ENCODE measurements at regions not wholly inside any gene's neighbourhood (a gene's known extent, or its start where the extent isn't known, plus 50 kb on each side); places are given as distances from the start of the nearest gene placed in this dataset.
A peak's percentile ranks its signal among the peaks of the same experiment; 100 is the strongest.

DNA sequence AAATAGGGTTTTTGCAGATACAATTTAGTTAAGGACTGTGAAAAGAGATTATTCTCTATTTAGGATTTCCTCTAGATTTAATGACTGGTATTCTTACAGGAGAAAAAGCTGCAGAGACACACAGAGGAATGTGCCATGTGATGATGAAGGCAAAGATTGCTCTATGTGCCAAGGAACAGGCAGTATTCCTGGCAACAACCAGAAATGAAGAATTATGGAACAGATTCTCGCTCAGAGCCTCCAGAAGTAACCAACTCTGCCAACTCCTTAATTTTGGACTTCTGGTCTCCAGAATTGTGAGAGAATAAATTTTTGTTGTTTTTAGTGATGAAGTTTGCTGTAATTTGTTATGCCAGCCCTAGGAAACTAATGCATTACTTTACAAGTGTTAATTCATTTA lies 307.6 kb upstream of the SEMA3A start:
- no peak for DNase-seq (ENCODE audit: low read depth)

DNA sequence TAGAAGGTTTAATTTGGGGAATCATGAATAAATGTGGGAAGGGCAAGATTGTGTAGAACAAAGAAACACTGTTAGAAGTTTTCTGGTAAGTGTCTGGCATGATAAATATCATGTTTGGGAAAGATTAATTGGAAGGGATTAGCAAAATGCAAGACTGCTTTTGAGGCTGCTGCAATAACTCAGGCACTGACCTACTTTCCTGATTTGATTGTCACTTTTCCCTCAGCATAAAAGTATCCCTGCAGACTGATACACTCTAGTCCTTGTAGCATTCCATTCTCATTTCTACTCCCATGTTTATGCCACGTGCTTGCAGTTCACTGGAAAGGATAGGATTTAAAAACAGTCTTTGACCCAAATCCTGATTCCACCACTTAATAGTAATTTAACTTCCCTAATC lies 303.3 kb upstream of the SEMA3A start:
- no peak for DNase-seq (ENCODE audit: low read depth)

DNA sequence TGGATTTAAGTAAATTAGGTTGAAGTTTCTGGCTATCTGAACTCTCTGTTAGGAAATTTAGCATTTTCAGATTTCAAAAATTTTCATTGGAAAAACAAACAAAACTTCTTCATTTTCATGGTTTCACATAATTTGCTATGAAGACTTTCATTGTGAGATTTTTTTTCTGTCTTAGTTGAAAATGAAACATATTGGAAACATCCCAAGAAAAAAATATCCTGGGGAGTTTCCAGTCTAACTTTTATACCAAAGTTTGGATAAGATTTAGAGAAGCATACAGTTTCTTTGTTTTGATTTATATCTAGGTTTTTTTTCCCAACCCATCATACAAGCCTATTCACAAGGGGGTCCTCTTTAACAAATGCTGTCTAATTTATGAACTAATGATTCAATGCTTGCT lies 300.5 kb upstream of the SEMA3A start:
- DNase-seq (ENCODE audit: low read depth), result no peak

DNA sequence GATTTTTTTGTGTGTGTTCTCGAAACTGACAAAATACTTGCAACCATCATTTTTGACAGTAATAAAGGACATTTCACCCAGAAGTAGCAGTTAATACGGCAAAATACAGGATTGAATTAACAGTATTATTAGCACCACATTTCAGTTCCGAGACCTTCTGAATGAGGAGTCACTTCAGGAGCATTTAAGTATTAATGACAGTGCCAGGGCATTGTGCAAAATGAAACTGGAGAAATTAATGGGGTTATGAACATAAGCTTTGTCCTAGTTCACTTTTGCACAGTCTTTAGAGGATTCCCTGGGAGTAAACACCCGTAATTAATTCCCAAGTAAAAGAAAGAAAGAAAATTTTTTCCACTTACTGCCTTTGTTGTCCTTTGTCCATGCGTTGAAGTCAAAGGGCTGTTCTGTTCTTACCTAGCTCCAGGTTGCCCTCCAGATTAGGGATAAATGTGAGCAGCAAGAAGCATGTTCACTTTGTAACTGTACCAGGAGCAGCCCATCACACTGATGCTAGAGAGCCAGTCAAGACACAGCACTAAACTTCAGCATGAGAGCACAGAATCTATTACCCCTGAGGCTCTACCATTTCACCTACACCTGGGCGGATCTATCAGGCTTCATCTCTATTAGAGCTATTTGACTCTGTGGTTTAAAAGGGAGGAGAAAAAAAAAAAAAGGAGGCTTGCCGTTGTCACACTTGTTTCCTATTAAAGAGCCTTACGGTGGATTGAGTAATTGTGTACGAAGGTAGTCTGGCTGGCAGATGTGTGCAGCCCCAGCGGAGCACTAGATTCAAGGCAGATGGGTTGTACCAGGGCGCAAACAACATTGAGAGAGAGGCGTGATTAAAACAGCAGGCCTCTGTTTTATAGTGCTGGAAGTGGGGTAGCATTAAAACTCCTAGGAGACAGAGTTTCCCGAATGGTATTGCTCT lies 297.8 kb upstream of the SEMA3A start:
- no peak for DNase-seq (ENCODE audit: low read depth)

DNA sequence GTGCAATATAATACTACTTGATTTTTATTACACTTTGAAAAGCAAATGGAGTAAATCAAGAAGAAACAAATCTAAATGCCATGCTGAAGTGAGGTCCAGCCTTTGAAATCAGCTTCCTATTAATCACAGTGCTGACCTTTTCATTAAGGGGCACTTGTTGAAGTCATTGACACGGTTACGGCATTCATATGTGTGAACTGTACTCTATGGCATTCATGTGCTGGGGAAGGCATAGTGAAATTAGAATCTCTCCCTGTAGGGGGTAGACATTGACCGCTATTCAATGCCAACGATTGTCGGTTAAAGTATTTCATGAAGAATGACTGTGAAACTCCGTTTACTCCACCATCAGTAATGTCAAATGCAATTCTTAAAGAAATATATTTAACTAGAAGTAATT lies 296.1 kb upstream of the SEMA3A start:
- no peak for DNase-seq (ENCODE audit: low read depth)

DNA sequence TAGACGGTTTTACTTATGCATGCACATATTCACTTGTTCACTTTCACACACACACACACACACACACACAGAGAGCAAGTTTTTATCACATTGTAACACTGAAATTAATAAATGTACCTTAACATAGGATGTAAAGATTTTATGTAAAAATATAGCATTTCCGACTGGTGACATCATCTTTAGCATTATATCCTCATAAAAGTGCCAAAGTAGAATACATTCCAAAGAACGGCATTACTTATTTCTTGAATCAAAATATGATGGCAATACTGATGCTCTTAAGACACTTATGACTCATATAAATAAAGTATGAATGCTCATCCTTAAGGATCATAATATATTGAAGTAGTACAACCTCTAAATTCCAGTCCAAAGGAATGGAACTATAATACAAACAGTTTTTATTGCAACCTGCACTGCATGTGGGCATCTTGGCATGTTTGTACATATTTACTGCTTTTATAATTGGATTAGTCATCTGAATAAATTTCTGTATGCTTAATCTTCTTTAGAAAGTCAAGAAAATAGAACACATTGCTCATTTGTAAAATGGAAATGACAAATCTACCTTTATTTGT lies 290.0 kb upstream of the SEMA3A start:
- DNase-seq (ENCODE audit: low read depth), result no peak

DNA sequence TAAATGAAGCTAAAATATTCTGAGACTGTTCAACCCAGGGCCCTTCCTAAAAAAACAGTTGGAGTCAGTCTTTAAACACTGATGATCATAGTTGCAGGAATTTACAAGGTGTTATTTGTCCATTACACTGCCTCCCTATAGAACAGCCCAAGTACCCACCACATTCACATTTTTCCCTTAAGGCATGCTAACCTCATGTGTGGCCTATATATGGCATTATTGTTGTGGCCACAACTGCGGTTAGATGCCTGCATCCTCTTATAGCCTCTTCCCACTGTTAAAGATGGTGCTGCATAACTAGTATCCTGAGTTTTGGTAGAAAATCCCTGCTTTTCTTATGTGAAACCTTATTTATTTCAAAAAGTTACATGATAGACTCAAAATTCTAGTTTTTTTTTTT lies 287.9 kb upstream of the SEMA3A start:
- no peak for DNase-seq (ENCODE audit: low read depth)

DNA sequence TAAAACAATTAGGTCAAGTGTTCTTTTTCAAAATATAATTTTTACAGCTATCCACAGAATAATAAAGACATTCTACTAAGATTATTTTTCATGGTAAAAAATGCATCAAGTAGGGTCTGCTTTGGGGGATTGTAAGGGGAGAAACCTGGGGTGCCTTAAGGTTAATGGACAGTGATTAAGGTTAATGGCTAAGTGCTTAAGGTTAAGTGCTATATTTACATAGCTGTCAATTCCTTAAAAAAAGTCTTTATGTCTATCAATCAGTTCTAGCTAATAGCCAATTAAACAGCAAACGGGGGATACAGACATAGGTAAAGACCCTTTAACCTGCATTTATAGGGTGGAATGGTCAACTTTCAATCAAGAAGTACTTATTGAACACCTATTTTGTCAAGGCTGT lies 284.5 kb upstream of the SEMA3A start:
- no peak for DNase-seq (ENCODE audit: low read depth)

DNA sequence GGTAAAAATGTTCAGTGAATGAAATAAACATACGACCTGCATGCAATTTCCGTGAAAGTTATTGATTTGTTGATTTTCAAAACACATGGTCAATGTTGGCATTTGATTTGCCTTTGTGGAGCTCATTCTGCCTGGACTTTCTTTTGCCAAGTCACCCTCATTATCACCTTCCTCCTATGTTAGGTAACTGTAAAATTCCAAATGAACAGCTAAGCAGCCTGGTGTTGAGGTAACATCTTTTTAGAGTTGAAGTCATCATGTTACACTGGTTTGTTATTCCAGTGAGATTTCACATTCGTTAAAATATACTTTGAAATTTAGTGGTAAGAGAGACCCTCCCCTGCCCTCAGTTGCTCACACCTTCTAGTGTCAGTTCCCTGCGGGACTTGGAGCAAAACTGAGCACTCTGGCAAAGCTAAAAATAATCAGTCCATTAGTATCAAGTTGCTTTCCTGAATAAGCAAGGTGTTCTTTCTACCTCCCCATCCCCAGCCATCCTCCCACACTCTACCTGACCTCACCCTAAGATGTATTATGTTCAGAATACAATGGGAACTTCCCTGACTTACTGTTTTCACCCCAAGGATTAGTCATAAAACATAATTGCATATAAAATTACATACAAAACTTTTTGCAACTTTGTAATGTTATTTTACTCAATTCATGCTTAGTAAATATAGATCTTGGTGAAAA lies 283.3 kb upstream of the SEMA3A start:
- no peak for DNase-seq (ENCODE audit: low read depth)

DNA sequence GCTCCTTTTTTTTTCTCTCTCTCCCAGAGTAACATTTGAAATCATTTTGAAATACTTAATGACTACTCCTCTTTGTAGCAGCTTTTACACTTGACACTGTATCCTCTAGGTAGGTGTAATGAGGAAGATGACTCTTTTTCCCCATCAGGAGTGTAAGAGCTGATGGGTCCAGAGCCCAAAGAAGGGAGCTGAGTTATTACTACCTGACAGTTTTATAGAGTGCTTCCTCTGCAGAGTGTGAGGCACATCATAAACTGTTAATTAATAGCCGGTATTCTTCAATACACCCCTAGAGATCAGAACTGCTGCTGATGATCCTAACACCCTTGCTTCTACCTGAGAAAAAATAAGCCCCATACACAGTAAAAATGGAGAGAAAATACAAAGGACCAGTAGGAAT lies 279.8 kb upstream of the SEMA3A start:
- DNase-seq (ENCODE audit: low read depth), result no peak

DNA sequence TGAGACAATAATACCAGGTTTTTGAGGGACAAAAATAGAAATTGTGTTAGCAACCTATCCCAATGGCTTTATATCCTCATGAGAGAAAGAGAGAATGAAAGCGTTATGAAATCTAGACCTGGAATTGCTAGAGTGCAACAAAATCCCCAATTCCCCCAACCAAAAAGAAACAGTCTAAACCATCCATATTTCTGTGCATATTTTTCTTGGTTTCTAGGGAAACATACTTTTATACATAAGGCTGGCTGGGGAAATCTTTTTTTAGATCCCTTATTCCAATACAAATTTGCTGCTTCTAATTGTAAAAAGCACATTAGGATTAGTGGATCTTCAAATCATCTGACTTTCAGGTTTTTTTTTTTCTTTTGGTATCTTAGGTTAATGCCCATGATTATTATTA lies 277.0 kb upstream of the SEMA3A start:
- DNase-seq (ENCODE audit: low read depth), result no peak

DNA sequence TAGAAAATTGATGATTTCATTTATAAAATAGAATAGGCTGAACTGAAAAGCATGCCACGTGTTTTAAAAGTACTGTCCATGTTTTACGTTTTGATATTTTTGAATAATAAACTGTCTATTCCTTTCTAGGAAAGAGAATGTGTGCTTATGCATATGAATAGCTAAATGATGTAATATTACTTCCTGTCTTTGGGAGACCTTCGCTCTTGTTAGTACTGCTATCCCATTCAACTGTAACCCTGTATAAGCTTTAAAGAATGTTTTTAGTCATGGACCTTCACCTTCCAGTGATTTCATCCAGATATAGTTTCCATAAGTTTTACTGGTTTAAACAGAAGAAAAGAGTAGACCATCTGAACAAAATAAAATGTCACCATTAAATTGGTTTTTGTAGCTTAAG lies 274.4 kb upstream of the SEMA3A start:
- no peak for DNase-seq (ENCODE audit: low read depth)

DNA sequence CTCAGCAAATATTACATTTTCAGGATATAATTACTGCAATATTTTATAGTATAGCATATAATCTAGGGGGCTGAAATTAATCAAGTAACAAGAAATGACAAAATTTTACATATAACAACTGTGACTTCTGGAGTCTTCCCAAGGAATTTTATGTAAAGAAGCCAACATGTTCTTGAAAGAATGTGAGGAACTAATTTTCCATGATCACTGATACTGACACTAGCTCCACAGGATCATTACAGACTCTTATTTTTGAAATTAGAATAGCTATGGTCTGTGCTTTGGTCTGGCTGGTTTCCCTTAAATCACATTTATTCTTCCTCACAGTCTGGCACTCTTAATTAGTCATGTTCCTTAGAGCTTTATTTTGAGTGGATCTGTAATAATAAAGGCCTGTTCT lies 267.7 kb upstream of the SEMA3A start:
- DNase-seq (ENCODE audit: low read depth), result no peak

DNA sequence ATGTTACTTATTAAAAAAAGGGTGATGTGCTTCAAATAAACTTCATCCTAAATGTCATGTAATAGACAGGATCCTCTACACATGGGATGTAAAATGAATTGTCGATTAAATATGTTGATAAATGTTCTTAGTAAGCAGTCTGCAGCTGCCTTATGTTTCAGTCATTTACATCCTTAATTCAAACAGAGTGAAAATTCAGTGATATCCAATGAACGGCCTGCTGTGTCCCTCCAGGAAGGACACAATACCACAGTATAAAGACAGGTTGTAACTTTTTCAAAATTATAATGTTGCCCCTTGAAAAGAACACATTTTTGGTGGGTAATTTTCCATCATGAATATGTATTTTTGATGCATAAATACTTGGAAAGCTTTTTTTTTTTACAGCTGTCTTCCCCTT lies 266.5 kb upstream of the SEMA3A start:
- DNase-seq (ENCODE audit: low read depth), result no peak

DNA sequence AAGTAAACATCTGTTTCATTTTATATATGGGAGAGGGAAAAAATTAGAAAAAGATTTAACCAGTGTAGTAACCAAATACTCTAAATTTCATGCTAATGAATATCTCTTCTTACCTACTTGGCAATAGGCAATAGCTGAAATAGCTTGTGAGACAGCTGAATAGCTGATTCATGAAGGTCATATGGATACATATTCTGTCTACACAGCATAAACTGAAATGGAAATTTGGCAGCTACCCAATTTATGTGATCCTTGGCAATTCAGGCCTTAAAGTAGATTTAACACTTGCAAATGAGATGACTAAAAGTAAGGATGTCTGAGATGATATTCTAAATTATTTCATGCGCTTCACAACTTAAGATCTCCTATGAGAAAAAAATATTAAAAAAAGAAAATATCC lies 261.2 kb upstream of the SEMA3A start:
- peak; percentile 11 for DNase-seq (ENCODE audit: low read depth)

DNA sequence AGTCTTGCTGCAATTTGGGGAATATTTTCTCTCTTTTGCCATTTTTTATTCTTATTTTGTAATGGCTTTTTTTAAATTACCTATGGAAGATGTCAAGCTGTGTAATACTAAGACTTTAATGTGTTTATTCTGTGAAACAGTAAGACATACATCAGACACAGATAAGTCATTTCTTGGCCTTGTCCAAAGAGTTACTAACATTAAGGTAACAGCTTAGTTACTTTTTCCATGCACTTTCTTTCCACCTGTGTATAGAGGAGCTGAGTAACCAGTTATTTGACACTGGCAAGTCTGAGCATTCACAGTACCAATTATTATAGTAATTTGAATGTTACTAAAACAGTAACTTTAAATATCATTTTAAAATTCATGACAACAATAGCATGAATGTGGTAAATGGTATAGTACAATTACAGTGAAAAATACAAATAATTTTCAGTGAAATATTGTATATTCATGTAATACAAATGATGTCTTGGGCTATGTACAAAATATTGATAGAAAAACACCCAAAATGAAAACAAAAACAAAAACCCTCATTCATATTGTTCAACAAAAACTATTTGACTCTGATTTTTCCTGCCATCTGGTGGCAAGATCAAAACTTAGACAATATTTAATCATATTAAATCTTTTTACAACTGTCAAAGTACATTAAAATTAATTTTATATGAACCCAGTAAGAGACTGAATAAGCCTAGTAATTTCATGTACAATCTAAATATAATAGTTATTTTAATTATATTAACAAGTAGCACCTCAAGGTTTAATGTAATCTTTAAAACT lies 259.8 kb upstream of the SEMA3A start:
- peak; percentile 31 for DNase-seq (ENCODE audit: low read depth)

DNA sequence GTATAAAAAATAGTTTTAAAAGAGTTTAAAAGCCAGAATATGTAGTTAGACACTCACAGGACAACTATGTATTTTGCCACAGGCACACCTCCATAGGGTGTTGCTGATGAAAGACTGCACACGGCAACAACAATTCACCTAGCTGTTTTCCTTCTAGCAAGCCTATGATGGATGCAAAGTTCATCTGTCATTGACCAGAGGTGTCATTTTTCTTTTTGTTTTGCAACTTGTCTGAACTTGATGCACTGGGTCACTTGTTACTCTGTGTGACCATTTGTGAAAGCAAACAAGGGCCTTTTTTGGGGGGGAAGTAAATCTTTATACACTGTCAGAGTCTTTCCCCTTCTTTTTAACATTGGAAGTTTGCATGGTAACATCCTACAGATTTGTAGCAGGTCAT lies 258.0 kb upstream of the SEMA3A start:
- no peak for DNase-seq (ENCODE audit: low read depth)

DNA sequence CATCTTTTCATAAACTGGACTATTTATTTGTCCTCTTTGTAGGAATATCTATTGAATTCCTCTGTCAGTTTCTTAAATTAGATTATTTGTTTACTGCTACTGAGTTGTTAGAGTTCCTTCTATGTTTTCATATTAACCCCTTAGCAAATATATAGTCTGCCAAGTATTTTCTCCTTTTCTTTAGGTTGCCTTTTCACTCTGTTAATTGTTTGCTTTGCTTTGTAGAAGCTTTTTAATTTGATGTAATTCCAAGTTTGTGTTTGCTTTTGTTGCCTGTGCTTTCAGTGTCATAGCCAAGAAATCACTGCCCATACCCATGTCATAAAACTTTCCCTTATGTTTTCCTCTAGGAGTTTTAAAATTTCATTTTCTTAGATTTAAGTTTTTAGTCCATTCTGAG lies 256.2 kb upstream of the SEMA3A start:
- no peak for DNase-seq (ENCODE audit: low read depth)

DNA sequence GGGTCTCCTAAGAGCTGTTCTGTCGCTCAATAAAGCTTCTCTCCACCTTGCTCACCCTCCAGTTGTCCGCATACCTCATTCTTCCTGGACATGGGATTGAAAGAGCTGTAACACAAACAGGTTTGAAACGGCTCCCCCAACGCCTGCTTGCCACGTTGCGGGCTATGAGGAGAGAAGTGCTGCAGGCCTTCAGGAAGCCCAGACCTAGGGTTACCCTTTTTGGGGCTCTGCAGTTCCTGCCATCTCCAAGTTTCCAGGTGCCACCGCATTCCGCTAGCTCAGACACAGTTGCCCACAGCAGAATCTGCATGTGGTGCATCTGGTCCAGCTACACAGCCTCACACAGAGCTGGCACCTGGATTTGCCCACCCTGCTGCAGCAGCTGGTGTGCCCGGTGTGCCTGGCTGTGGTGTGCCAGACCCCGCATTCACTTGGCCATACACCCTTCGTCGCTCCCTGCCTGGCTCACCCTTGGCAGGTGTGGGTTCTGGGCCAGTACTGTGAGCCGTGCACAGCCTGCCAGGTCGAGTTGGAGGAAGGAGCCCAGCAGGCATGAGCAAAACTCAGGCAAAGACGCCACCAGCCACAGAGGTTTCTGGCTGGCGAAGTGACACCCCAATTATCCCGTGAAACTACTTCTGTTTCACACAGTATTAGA lies 253.2 kb upstream of the SEMA3A start:
- DNase-seq (ENCODE audit: low read depth), result no peak

DNA sequence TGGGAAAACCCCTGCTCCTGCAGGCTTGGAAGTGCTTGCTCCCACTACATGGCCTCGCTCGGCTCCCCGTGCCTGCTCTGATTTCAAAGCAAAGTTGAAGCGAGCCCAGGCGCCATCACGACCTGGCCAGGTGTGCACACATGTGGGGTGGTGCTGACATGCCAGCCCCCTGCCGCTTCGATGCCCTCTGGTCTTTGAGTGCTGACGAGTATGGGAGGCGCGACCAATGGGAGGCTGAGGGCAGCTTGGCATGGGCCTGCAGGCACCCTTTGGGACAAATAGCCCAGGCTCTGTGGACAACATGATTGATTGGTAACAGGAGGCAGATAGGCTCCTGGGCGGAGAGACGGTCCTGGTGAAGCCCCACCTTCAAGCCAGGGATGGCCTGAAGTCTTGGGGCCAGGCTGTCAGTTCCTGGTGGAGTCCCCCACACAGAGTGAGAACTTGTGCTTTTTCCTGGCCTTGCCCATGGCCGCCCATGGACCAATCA lies 252.4 kb upstream of the SEMA3A start:
- no peak for DNase-seq (ENCODE audit: low read depth)

DNA sequence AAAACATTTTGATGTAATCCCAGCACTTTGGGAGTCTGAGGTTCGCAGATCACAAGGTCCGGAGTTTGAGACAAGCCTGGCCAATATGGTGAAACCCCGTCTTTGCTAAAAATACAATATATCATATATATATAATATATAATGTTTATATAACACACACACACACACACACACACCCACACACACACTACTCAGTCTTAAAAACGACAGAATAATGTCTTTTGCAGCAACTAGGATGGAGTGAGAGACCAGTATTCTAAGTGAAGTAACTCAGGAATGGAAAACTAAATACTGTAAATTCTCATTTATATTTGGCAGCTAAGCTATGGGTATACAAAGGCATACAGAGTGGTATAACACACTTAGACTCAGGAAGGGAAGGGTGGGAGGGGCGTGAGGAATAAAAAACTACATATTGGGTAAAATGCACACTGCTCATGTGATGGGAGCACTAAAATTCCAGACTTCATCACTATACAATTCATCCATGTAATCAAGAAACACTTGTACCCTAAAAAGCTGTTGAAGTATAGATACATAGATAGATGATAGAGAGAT lies 231.2 kb upstream of the SEMA3A start:
- no peak for DNase-seq (ENCODE audit: low read depth)
